Hepatocyte (in vitro differentiated cells): ENCODE measurements at regions not wholly inside any gene's neighbourhood (a gene's known extent, or its start where the extent isn't known, plus 50 kb on each side); places are given as distances from the start of the nearest gene placed in this dataset.

Experiments
- CTCF ChIP-seq: fragments of 200-600 bp; sonication (generic); IDR thresholded peaks from 2 replicates; pipeline ENCODE4 v1.5.1; 2016; ENCODE audit warnings: antibody characterized with exemption, mild to moderate bottlenecking; ENCODE audit not compliant: poor library complexity
- EZH2phosphoT487 ChIP-seq: fragments of 200-600 bp; sonication (generic); IDR thresholded peaks from one replicate; pipeline ENCODE4 v1.6.1; 2018; ENCODE audit warnings: antibody characterized with exemption, mild to moderate bottlenecking, low read depth, moderate library complexity; ENCODE audit not compliant: unreplicated experiment, severe bottlenecking

DNA sequence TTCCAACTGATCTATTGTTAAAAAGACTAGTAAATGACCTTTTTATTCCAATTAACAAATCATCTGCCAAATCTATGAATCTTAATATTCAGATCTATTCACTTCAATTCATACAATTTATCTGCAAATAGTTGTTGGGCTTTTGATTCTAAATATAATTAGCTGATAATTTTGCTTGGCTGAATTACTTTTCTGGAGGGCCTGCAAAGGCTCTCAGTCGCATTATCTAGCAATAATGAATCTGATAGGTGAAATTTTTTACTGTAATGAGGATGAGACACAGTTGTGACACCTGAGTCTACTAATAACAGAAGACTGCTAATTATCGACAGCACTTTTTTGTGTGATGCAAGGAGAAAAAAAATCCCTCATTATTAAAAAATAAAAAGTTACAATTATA is 565.1 kb downstream of the ZEB2 start:
- TF ChIP-seq CTCF (no peak), EZH2phosphoT487 (no peak)
